Prostate gland (tissue), 2 donors: ENCODE measurements at regions not wholly inside any gene's neighbourhood (a gene's known extent, or its start where the extent isn't known, plus 50 kb on each side); places are given as distances from the start of the nearest gene placed in this dataset.

ENCODE experiments used
- POLR2A ChIP-seq: fragments of 450-650 bp; IDR thresholded peaks from one replicate; pipeline ENCODE4 v1.6.1; 2016; ENCODE audit warnings: antibody characterized with exemption, mild to moderate bottlenecking
- TF ChIP-seq, protein P1 (sequence below), 4 experiments: fragments of 200-600 bp in 2 of 4; fragments of 450-650 bp in 2 of 4; sonication (generic) in 2 of 4; IDR thresholded peaks; 1 replicate in 3 of 4; 2 replicates in 1 of 4; pipeline ENCODE4 v1.5.1; 2016 to 2019; ENCODE audit warnings: antibody characterized with exemption in 4 of 4, mild to moderate bottlenecking in 2 of 4, moderate library complexity in 2 of 4

DNA sequence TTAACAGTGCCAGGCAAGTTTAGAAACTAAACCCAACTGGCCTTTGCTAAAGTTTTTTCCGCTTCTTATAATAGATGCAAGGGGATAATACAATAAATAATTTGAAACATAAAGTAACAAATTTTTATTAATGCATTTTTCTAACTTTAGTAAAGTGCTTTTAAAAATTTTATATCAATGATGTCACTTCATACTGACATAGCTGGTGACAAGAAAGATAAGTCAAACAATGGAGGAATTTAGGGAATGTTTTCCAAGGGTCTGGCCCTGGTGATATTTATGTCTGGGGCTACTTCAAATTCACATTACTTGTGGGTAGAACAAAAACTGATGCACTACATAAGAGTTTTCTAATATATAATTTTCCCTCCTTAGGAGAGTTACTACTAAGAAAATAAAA, 61.2 kb upstream of the CBLN2 start:
- TF ChIP-seq, protein P1, sequence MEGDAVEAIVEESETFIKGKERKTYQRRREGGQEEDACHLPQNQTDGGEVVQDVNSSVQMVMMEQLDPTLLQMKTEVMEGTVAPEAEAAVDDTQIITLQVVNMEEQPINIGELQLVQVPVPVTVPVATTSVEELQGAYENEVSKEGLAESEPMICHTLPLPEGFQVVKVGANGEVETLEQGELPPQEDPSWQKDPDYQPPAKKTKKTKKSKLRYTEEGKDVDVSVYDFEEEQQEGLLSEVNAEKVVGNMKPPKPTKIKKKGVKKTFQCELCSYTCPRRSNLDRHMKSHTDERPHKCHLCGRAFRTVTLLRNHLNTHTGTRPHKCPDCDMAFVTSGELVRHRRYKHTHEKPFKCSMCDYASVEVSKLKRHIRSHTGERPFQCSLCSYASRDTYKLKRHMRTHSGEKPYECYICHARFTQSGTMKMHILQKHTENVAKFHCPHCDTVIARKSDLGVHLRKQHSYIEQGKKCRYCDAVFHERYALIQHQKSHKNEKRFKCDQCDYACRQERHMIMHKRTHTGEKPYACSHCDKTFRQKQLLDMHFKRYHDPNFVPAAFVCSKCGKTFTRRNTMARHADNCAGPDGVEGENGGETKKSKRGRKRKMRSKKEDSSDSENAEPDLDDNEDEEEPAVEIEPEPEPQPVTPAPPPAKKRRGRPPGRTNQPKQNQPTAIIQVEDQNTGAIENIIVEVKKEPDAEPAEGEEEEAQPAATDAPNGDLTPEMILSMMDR (IDR thresholded peaks at IDR 0.05): no peak
- TF ChIP-seq POLR2A: no peak
